Left kidney (tissue), 1 donor: ENCODE measurements at regions not wholly inside any gene's neighbourhood (a gene's known extent, or its start where the extent isn't known, plus 50 kb on each side); places are given as distances from the start of the nearest gene placed in this dataset.

Source experiments
- DNase-seq: peaks from one replicate; pipeline ENCODE4 v3.0.0-alpha.2; 2013

DNA sequence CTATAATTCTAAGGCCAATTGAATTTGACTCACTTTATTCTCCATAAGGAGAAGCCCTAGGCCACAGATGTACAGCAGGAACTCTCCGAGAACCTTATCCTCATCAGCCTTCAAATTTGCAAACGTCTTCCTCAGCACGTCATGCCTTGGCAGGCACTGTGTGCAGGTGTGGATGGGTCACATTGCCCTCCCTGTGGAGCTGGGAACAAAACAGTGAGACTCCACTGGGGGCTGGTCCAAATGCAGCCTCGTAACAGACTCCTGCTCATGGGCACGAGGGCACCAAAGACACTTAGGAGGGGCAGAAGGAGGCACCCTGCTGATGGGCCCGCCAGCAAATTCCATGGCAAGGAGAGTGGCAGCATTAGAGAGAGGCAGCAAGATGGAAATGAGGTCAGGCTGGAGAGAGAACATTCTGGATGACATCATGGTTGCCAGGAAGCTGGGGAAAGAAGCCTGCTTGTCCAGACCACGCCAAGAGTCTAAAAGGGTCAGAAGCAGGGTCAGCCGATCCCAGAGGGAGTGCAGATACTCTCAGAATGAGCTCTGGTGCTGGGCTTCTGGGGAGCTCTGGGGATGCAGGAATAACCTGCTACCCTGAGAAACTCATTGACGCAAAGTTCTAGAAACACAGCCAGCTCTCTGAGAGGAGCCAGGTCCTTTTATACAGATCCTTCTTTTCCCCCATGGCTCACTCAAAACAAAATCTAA is 242.2 kb downstream of the B3GLCT start:
- no peak for DNase-seq

DNA sequence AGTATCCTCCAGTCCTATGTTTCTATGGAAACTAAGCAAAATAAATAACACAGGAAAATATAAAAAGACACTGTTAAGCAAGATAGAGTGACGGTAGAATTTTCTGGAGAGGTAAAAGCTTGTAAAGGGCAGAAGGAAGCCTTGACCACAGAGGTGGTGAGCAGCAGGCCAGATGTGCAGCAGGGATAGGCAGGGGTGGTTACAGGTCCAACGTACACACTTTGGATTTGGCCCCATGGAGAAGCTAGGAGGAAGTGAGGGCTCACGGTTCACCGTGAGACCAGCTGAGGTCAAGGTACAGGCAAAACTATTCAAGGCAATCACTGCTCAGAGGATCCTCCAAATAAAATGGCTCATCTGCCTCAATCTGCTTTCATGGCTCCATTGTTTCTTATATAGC is 242.8 kb downstream of the B3GLCT start:
- DNase-seq = no peak

DNA sequence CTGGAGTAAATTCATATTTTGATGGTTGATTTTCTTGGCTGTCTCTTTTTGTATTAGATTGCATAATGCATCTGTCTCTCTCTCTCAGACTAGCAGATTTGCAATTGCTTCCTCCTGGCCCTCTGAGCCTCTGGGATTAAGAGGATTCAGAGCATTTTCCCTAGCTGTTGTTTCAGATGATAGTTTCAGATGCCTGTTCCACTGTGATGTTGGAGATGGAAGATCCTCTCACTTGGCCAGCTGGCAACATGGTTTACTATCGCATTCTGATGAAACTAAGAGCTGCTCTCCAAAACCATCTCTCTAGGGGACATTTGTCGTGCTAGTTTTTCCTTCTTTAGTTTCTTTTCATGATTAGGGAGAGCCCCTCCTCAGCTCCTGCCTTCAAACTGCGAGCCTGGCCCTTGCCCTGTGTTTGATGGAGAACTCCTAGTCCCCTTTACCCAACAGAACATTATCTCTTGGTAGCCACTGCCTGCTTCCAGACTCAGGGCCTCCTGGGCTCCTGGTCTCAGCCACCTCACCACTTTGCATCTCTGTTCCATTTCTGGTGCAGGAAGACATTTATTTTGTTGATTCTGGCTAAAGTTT is 244.6 kb downstream of the B3GLCT start:
- DNase-seq = no peak

DNA sequence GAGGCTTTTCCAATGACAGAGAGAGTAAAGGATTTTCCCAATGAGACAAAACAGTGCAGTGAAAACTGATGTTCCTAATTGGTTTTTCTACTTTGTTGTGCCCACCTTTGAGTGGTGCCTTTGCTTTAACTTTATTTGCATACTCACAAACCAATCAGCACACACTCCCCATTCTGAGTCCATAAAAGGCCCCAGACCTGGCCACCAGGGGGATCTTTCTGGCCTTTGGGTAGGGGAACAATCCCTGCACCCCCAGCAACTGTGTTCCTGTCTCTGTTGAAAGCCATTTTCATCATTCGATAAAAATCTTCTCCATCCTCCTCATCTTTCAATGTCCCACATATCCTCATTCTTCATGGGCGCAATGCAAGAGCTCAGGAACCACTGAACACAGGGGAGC is 252.8 kb downstream of the B3GLCT start:
- DNase-seq = no peak

DNA sequence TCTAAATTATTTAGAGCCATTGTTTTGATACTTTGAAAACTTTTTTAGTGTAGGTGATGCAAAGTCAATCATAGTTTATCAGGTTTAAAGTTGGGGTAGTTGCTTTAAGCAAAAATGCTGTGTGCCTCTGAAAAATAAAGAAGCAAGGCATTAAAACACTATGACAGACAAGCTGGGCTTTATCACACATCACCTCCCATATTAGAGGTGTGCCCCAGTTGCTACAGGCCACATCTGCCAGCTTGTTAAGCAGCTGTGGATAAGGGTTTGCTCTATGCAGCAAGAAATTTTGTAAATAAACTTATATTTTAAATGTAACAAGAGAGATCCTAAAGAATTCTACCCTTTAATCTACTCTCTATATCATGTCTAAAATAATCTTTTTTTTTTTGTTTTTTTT is 255.8 kb downstream of the B3GLCT start:
- no peak for DNase-seq

DNA sequence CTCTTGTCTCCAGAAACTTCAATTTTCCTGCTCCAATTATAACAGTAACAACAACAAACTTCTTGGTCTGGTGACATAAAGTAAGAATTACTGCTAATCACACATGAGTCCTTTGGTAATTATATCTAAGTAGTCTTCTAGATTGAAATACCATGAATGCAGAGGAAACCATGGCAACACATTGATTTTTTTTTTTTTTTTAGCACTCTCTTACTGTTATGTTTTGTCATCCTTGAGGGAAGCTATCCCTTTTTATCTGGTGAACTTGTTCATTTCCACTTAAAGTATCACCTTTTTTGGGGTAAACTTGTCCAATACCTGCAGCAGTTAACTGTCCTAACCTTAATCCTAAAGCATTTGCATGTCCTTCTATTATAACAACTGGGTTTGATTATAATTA is 256.3 kb downstream of the B3GLCT start:
- no peak for DNase-seq

DNA sequence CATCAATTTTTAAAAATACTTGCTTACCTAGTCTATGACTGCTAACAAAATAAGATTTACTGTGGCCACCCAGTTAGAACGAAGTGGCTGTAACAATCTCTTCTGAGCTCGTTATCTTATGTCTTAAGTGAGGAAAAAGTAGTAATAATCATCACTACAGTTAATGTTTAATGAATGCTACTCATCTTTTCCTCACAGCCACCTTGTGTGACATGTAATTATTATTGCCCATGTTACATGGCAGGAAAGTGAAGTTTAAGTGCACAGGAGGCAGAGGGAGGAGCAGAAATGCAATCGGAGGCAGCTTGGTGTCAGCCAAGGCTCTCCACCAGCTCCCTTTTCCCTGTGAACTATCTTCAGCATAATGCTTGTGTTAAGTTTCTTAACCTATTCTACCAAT is 260.3 kb downstream of the B3GLCT start:
- DNase-seq = no peak

DNA sequence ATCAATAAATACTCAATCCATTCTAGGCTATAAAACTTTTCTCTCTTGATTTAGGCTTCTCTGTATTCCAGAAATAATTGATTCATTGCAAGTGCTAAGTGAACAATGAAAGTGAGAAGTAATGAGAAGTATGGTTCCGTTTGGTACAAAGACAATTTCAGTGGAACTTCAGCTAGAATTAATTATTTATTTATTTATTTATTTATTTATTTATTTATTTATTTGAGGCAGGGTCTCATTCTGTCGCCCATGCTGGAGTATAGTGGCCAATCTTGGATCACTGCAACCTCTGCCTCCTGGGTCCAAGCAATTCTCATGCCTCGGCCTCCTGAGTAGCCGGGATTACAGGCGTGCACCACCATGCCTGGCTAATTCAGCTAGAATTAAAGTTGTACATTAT is 262.1 kb downstream of the B3GLCT start:
- DNase-seq = no peak

DNA sequence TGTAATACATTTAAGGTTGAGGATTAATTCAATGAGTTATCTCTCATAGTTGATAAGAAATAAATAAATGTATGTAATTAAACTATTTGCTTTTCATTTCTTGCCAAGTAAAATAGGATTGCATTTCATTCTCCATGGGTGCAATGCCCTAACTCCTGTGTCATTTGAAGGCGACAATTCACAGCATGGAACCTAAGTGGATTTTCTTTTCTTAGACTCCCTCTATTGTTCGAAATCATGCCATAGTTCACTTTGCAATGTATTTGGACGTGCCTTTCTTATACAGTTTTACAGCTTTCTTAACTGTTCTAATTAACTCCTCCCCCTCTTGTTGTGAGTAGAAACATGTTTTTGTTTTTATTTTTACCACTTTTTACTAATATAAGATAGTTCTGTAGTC is 263.0 kb downstream of the B3GLCT start:
- DNase-seq = no peak

DNA sequence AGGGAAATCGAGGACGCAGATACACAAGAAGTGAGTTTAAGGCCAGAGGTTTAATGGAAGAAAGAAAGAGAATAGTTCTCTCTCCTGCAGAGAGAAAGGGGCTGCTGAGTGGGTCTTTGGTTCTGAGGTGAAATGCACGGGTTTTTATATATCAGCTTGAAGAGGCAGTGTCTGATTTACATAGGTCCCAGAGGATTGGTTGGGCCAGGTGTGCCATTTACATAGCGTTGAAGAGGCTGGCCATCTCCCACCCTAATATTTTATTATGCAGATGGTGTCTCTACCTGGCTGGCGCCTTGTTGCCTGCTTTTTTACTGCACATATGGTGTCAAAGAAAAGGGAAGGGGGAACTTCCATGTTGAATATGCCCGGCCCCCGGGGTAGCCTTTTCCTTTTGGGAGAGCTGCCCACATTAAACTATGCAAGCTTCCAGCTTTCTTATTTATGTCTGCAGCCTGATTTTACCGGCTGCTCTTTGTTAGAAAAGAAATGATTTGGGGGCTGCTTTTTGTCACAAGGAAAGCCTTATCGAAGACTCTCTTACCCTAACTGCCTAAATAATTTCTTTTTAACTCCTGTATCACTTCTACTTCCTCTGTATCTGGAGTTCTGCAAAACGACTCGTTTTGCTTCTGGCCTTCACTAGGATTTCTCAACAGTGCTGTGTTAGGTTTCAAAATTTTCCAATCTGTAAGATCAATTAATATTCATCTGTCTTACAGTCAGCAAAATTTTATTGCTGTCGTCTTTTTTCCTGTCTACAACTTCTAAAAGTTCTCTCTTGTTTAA is 268.5 kb downstream of the B3GLCT start:
- no peak for DNase-seq

DNA sequence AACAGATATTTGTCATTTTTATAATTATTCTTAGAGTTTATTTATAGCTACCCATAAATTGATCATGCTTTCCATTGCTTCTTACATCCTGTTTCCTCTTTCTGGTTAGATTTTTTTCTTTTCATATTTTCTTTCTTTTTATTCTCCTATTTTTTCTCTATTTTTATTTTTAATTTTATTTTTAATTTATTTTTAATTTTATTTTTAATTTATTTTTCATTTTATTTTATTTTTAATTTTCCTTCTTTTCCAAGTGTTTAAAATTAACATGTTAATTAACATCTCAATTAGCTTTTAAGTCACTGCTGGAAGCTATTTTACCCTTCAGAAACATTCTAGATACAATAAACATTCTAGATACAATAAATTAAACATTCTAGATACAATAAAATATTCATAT is 269.6 kb downstream of the B3GLCT start:
- DNase-seq = no peak

DNA sequence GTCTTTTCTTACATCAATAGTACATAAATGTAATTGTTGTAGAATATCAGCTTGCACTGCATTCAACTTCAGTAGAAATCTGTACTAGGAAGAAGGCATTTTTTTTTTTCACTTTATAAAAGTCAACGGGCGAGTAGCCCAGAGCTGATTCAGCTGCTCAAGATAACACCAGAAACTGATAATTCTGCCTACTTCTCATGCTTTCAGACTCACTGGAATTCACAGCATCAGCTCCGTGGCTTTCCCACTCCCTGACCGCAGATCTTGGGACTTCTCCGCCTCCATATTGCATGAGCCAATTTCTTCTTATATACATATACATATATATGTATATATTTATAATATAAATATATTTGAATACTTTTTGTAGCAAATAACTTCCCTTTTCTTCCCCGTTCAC is 263.1 kb upstream of the RXFP2 start:
- no peak for DNase-seq

DNA sequence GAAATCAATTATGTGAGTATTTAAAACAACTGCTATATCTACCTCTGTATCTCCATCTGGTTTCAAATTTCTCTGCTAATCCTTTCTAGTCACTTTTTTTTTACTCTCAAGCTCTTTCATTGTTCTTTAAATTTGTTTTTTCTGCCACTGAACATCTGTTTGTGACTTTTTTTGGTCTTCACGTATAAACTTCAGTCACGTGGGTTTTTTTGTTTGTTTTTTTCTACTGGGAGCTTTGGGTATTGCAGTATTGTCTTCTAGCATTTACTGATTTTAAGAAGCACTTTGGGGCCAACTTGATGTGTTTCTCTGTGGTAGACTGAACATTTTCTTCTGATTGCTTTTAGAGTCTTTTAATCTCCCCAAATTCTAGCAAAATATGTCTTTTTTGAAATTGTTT is 262.6 kb upstream of the RXFP2 start:
- no peak for DNase-seq

DNA sequence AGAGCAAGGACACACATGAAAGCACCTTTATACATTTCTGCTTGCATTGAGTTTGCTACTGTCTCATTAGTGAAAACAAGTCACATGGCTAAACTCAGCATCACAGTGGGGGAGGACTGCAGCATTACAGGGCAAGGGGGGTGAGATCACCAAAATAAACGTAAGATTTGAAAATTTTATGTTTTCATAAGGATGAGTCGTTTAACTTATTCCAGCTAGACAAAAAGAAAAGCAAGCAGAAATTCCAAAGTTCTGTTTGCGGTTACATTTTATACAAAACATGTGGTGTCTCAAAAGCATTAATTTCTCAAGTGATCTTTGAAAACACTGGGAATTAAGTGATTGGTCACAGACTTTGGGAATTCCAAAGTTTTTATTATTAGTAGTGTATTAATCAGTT is 261.4 kb upstream of the RXFP2 start:
- DNase-seq = no peak

DNA sequence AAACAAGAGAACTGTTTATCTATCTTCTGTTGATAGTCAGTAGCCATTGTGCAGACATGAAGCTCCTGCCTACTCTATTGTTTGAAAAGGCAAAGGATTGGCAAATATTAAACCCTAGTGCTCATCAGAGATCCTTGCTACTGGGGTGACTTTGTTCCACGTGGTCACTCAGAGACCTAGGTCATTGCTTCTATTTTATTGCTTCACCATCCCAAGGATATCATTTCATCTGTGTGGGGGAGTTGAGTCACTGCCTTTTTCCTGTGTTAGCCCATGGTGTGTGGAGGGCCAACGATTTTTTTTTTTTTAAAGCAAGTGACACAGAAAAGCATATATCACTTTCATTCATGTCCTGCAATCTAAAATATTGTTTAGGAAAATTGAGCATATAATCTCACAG is 254.1 kb upstream of the RXFP2 start:
- no peak for DNase-seq

DNA sequence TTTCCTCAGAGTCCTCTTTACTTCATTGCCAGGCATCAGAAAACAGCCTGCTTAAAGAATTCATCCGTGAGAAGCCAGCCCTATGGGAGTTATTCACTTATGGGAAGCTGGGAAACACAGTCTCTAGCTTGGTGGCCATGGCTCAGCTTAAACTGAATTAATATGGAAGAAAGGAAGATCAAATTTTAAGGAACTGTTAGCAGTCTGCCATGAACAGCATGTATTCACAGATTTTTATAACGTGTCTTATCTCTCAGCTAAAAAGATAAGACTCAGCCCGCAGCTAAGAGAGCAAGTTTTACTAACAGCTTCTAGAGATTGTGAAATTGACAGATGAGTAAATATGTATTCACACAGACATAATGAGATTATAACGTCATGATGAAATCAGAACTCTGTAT is 253.7 kb upstream of the RXFP2 start:
- no peak for DNase-seq

DNA sequence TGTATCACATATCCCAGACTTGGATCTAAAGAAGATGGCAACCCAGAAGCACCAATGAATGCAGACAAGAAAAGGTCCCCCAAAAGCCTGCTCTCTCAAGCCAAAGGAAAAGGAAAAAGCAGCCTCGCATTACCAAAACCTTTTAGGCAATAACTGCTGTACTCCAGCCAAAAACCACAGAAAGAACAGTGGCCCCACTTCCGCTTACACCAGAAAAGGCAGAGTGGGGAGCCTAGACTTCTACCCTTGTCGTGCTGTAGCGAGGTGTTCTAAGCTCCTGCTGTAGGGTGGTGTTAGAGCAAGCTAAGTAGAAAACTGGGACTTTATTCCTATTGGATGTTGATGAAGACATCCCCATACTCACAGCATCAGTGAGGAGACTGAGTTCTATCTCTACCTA is 244.0 kb upstream of the RXFP2 start:
- DNase-seq = no peak

DNA sequence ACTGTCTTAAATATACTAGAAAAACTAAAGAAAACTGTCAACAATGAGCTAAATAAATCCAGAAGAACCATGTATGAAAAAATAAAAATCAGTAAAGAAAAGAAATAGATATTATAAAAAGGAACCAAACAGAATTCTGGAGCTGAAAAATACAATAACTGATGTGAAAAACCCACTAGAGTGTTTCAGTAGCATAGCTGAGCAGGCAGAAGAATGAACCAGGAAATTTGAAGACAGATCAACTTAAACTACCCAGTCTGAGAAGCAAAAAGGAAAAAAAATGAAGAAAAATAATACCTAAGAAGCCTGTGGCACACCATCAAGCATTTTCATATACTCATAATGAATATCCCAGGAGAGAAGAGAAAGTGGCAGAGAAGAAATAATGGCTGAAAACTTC is 240.1 kb upstream of the RXFP2 start:
- no peak for DNase-seq

DNA sequence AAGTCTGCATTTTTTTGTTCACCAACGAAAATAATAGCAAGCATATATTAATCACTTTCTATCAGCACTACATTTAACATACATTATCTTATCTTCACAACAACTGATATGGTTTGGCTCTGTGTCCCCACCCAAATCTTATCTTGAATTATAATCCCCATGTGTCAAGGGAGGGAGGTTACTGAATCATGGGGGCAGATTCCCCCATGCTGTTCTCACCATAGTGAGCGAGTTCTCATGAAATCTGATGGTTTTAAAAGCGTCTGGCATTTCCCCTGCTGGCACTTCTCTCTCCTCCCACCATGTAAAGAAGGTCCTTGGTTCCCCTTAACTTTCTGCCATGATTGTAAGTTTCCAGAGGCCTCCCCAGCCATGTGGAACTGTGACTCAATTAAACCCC is 235.7 kb upstream of the RXFP2 start:
- DNase-seq = no peak

DNA sequence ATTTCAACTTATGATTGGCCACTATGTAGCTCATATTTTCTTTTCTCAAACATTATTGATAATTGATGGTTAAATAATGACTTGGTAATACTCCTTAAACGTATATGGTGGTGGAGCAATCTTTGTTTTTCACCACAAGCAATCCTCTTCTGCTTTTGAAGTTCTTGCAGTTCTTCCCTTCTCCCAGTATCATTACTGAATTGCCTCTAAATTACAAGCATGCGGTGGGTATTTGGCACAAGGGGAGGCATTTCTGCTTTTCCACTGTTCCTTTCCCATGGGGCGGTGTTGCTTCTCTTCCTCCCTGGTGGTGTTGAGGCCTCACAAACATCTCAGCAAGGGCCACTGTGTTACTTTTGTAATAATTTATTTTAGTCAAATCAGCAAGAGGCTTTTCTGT is 234.4 kb upstream of the RXFP2 start:
- no peak for DNase-seq

DNA sequence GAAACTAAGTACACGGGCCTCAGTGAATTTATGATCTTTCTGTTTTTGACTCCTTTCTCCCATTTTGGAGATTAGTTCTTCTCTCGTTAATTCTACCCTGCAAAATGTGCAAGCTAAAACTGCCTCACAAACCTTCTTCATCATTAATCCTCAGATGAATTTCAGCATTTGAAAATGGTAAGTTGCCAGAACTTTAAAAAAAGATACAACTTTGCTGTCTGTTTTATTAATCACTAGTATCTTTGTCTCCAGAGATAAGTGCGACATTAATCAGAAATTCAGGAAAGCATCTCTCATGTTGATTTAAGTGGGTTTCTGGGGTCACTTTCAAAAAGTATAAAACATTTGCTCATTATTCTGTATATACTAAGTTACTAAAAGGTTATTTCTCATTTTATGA is 227.0 kb upstream of the RXFP2 start:
- DNase-seq = peak; percentile 41

DNA sequence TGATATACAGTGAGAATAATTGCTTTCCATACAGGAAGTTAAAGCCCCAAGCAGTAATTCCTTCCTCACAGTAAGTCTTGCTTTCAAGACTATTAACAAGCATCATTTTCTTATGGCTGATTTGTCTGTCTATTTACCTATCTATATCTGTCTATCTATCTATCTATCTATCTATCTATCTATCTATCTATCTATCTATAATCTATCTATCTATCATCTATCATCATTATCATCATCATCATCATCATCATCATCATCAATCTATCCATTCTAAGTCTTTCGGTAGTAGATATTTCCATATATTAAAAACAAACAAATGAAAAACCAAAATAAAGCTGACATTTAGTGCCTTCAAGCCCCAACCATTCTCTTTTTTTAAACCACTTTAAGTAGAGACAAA is 224.4 kb upstream of the RXFP2 start:
- DNase-seq = no peak

DNA sequence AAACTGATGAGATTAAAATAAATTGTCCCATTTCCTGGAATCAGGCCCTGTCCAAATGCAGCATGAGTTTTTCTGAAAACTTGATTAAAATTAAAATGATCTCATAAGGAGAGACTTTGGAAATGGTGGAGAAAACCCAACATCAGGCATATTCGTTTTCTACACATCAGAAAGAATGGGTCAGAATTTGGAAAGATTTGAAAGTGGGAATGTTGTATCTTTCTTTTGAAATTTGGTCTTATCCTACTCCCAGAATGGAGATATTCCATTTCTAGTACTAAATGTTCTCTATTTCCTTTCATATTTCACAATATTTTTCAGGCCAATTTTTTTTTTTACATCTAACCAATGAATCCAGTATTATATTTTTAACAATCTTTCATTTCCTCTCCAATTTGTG is 223.9 kb upstream of the RXFP2 start:
- DNase-seq = no peak

DNA sequence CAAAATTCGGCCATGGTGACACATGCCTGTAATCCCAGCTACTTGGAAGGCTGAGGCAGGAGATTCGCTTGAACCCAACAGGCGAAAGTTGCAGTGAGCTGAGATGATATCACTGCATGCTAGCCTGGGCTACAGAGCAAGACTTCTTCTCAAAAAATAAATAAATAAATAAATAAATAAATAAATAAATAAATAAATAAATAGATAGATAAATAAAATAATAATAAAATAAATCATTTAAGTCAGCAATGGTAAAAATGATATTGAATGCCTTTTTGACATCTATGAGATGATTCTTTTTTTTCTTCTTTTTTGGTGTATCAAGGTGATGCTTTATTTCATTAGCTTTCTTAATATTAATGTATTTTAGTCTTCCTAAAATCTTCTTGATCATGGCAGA is 221.7 kb upstream of the RXFP2 start:
- DNase-seq = no peak
